BE2C (cell line): ENCODE measurements at regions not wholly inside any gene's neighbourhood (a gene's known extent, or its start where the extent isn't known, plus 50 kb on each side); places are given as distances from the start of the nearest gene placed in this dataset.

Source experiments
- DNase-seq: peaks from one replicate; pipeline ENCODE4 v3.0.0-alpha.2; 2020
- H3K27me3 ChIP-seq: fragments of 250-450 bp; sonication (Bioruptor Pico); 2 replicates; pipeline ENCODE4 v1.5.1; 2020; ENCODE audit warnings: mild to moderate bottlenecking
- H3K36me3 ChIP-seq: fragments of 250-450 bp; sonication (Bioruptor Pico); 2 replicates; pipeline ENCODE4 v1.5.1; 2020; ENCODE audit warnings: mild to moderate bottlenecking
- H3K4me1 ChIP-seq: fragments of 250-450 bp; sonication (Bioruptor Pico); 2 replicates; pipeline ENCODE4 v1.5.1; 2020
- H3K4me3 ChIP-seq: 2 replicates; pipeline ENCODE4 v1.5.1; 2011; ENCODE audit warnings: low read depth, low read length
- H3K9me3 ChIP-seq: fragments of 250-450 bp; sonication (Bioruptor Pico); 2 replicates; pipeline ENCODE4 v1.5.1; 2020
- TF ChIP-seq, protein P1 (sequence below): IDR thresholded peaks from 2 replicates; pipeline ENCODE4 v1.5.1; 2012; ENCODE audit warnings: mild to moderate bottlenecking, low read depth, low read length

DNA sequence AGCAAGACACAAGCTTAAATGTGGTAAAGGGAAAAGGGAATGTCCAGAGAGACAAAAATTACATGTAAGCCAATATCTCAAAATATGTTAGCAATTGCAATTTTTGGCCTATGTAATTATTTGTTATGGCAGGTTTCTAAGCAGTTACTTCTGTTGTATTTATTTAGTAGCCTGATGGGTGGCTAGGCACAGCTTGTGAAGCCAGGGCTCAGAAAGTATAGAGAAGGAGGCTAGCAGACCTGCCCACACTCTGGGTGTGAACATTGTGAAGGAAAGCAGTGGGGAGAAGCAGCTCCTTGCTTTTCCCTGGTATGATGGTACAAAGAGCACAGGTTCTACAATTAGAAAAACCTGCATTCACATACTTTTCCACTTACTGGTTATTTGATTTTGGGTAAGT, 196.5 kb upstream of the PGR start:
- Histone ChIP-seq H3K27me3 (no peaks in the 10 kb centered on the region), H3K9me3 (no peaks in the 10 kb centered on the region), H3K4me3 (no peak overlapping the region), H3K4me1 (no peaks in the 10 kb centered on the region), H3K36me3 (no peaks in the 10 kb centered on the region)
- TF ChIP-seq, protein P1, sequence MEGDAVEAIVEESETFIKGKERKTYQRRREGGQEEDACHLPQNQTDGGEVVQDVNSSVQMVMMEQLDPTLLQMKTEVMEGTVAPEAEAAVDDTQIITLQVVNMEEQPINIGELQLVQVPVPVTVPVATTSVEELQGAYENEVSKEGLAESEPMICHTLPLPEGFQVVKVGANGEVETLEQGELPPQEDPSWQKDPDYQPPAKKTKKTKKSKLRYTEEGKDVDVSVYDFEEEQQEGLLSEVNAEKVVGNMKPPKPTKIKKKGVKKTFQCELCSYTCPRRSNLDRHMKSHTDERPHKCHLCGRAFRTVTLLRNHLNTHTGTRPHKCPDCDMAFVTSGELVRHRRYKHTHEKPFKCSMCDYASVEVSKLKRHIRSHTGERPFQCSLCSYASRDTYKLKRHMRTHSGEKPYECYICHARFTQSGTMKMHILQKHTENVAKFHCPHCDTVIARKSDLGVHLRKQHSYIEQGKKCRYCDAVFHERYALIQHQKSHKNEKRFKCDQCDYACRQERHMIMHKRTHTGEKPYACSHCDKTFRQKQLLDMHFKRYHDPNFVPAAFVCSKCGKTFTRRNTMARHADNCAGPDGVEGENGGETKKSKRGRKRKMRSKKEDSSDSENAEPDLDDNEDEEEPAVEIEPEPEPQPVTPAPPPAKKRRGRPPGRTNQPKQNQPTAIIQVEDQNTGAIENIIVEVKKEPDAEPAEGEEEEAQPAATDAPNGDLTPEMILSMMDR = no peak
- DNase-seq = no peak

DNA sequence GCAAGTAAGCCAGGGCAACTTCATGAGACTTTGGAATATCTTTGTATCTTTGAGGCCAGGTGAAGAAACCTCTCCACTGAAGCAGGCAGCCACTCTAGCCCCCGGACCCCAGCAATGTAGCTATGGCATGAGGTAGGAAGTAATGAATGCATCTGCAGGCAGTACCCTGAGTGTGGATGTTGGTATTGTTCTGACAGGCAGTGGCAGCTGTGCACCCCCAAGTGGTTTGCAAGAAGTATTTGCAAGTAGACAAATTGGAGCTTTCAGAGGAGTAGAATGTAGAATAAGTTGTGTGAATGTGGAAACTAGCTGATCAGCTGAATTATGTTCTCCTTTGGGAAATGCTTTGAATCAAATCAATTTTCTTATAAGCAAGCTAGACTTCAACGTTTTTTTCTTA, 194.4 kb upstream of the PGR start:
- Histone ChIP-seq H3K4me3 (no peak overlapping the region), H3K9me3 (no peaks in the 10 kb centered on the region), H3K27me3 (no peaks in the 10 kb centered on the region), H3K36me3 (no peaks in the 10 kb centered on the region), H3K4me1 (no peaks in the 10 kb centered on the region)
- DNase-seq = no peak
- TF ChIP-seq, protein P1 = 0 out of 2 replicates have a peak, but pooled peaks have one; percentile 12

DNA sequence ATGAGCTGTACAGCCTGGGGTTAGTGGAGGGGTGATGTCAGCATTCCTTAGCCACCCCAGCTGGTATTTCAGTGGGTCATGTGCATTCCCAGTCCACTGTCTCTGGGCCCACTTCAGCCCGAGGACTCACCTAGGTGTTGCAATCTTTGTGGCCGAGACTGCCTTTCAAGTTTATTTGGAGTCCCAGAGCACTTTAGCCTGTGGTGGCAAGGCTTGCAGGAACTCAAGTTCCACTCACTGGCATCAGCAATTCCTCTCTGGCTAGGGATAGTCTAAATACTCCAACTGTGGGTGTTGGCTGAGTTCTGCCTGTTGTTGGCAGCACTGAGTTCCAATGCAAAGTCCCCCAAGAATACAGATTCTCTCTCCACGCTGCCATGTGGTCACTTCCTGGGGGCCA, 191.6 kb upstream of the PGR start:
- TF ChIP-seq, protein P1 = no peak
- DNase-seq = no peak
- H3K4me1 ChIP-seq = no peaks in the 10 kb centered on the region
- no peaks in the 10 kb centered on the region for H3K36me3 ChIP-seq
- no peaks in the 10 kb centered on the region for H3K27me3 ChIP-seq
- no peak overlapping the region for H3K4me3 ChIP-seq
- no peaks in the 10 kb centered on the region for H3K9me3 ChIP-seq

DNA sequence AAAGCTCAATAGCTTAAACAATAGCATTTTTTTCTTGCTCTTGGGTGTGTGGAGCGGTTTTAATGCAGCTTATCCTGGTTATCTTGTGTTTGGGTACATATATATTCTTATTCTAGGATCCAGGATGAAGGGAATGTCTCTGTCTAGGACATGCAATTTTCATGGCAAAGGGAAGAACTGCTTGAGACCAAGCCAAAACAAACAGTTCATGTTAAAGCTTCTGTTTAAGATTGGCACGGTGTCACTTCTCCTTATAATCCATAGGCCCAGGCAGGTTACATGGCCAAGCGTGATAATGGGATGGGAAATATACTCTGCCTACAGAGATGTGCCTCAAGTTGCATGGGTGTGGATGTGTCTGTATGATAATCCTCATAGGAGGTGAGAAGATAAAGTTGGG, 177.1 kb upstream of the PGR start:
- Histone ChIP-seq H3K27me3 (no peaks in the 10 kb centered on the region), H3K4me1 (no peaks in the 10 kb centered on the region), H3K4me3 (no peak overlapping the region), H3K9me3 (no peaks in the 10 kb centered on the region), H3K36me3 (no peaks in the 10 kb centered on the region)
- DNase-seq = no peak
- TF ChIP-seq, protein P1 = no peak

DNA sequence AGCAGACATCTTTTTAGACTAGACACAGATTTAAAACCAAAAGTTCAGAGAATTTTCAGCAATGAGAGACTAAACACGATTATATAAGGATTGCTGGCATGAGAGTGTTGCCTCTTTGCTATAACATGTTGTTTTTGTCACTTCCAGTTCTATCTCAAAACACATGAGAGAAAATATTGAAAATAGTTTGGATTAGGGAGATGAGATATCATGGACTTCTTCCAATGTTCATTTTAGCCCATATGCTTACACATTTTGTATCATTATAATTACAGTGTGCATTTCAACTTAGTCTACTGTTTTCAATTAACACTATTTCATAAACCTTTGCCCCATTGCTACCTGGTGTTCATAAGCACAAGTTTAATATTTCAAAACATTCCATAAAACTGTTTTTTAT, 175.9 kb upstream of the PGR start:
- no peaks in the 10 kb centered on the region for H3K4me1 ChIP-seq
- TF ChIP-seq, protein P1 = no peak
- no peak overlapping the region for H3K4me3 ChIP-seq
- no peaks in the 10 kb centered on the region for H3K9me3 ChIP-seq
- H3K27me3 ChIP-seq = no peaks in the 10 kb centered on the region
- DNase-seq = no peak
- no peaks in the 10 kb centered on the region for H3K36me3 ChIP-seq

DNA sequence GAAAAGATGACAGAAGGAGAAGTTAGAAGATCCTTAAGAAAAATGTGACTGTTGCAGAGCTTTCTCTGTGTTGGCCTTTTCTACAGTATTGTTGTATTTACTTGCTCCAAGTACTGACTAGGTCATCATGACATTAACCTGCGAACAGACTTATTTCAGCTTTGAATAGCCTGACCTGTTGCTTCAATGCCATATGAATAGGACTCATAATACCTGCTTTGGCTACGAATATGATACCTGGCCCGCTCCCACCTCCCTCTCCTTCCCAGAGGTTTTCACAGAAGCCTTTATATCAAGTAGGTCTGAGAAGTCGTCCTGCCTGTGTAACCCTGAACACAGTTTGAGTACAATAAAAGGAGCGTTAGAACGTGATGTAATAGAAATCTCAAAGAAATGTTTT, 169.6 kb upstream of the PGR start:
- no peak for DNase-seq
- H3K27me3 ChIP-seq = no peaks in the 10 kb centered on the region
- no peaks in the 10 kb centered on the region for H3K9me3 ChIP-seq
- no peaks in the 10 kb centered on the region for H3K36me3 ChIP-seq
- TF ChIP-seq, protein P1 = no peak
- no peak overlapping the region for H3K4me3 ChIP-seq
- no peaks in the 10 kb centered on the region for H3K4me1 ChIP-seq
